ENCODE measurements at regions not wholly inside any gene's neighbourhood (a gene's known extent, or its start where the extent isn't known, plus 50 kb on each side); places are given as distances from the start of the nearest gene placed in this dataset.

DNA sequence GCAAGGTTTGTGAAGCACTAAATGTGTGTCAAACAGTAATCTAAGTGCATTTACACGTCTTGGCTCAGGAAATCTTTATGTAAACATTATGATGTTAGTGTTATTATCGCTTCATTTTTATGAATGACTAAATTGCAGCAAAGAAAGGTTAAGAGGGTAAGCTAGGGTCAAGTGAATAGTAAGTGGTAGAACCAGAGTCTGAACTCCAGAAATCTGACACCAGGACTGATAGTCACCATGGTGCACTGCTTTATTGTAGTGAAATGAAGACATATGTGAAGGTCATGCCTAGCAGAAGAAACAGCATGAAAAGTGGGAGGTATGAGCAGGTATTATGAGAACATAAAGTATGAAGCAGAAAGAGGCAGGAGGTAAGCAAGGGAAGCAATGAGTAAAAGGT is 368.7 kb upstream of the TENM4 start:
- Histone ChIP-seq H3K9me1 (replicated peaks; ENCODE audit: control insufficient read depth, extremely low read depth, insufficient read depth, low read length) (no peaks in the 10 kb centered on the region), H3K9me3 (replicated peaks; ENCODE audit: control insufficient read depth, insufficient read depth, low read length) (peaks cover 2% of the 10 kb centered on the region), H3K9ac (replicated peaks; ENCODE audit: extremely low read depth, insufficient read depth, low read length) (no peak overlapping the region), H3K4me3 (replicated peaks in 1 of 3; ENCODE audit: insufficient read depth in 1 of 3, low read depth in 1 of 3, low read length in 3 of 3) (no peak overlapping the region), H3K36me3 (ENCODE audit: control insufficient read depth in 2 of 2, extremely low read depth in 1 of 2, insufficient read depth in 2 of 2, low read length in 2 of 2) (no peaks in the 10 kb centered on the region), H2AFZ (ENCODE audit: low read depth, low read length) (no peak overlapping the region), H3K4me1 (ENCODE audit: control insufficient read depth, extremely low read depth, insufficient read depth, low read length) (no peaks in the 10 kb centered on the region), H3K27ac (ENCODE audit: insufficient read depth, low read depth, low read length) (no peak overlapping the region), H4K20me1 (replicated peaks; ENCODE audit: control insufficient read depth, extremely low read depth, insufficient read depth, low read length) (no peaks in the 10 kb centered on the region), H3K27me3 (ENCODE audit: control insufficient read depth in 2 of 2, insufficient read depth in 2 of 2, low read length in 2 of 2) (no peaks in the 10 kb centered on the region), H3K79me2 (ENCODE audit: control insufficient read depth, insufficient read depth, low read length) (no peaks in the 10 kb centered on the region), H3K4me2 (ENCODE audit: insufficient read depth, low read length) (no peak overlapping the region)
- BruUV-seq (replicated peaks), result no TSS peak
- ChIA-PET POLR2A (no interaction called here), CTCF (no interaction called here)
- DNase-seq (ENCODE audit: low read depth, low spot score) (no peak), FAIRE-seq (no peak)
- TF ChIP-seq POLR2AphosphoS5 (IDR thresholded peaks at IDR 0.05; ENCODE audit: insufficient read depth, low read depth, low read length) (no peak), FOS (IDR thresholded peaks at IDR 0.05; ENCODE audit: borderline replicate concordance, insufficient read depth, low read length) (no peak), GATA2 (IDR thresholded peaks at IDR 0.05; ENCODE audit: insufficient read depth, insufficient read length, low read depth, low read length) (no peak)
- intact Hi-C loops (cut with micrococcal nuclease) (loop anchor here (5.0 kb wide), 1 partner anchor 588 kb away; no protein-coding TSS in a partner anchor), dilution Hi-C loops (cut with MboI; ENCODE audit: extremely low pct_ligation_motif_present, low sequenced_read_pairs) (no loop called here)

DNA sequence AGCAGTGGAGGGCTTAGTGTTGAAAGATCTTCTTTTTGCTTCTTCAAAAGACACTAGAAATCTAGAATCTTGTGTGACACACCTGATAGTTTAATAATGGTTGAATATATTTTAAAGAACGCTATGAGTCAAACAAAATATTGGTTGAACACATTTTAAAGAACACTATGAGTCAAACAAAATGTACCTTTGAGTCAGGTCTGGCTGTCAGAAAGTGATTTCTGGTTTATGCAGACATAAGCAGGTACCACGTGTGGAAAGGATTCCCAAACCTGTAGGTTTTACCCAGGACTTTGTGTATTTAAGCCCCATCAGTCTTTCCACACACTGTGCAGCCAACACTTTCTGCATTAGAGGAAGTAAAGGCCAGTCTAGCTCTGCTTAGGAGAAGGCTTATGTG is 366.7 kb upstream of the TENM4 start:
- TF ChIP-seq MYC (IDR thresholded peaks at IDR 0.05; ENCODE audit: low read depth, low read length) (no peak), POLR2A (IDR thresholded peaks at IDR 0.05; ENCODE audit: low read depth, low read length) (no peak), GATA2 (IDR thresholded peaks at IDR 0.05; ENCODE audit: insufficient read depth, insufficient read length, low read depth, low read length) (no peak), CTCF (IDR thresholded peaks at IDR 0.05; ENCODE audit: extremely low read depth in 1 of 2, insufficient read depth in 1 of 2, low read depth in 1 of 2, low read length in 2 of 2) (no peak), FOS (IDR thresholded peaks at IDR 0.05; ENCODE audit: borderline replicate concordance, insufficient read depth, low read length) (no peak)
- no peaks in the 10 kb centered on the region for H3K79me2 ChIP-seq (ENCODE audit: control insufficient read depth, insufficient read depth, low read length)
- H3K4me3 ChIP-seq (replicated peaks in 1 of 3; ENCODE audit: insufficient read depth in 1 of 3, low read depth in 1 of 3, low read length in 3 of 3), result no peak overlapping the region
- H2AFZ ChIP-seq (ENCODE audit: low read depth, low read length), result no peak overlapping the region
- FAIRE-seq (no peak), DNase-seq (ENCODE audit: low read depth, low spot score) (no peak)
- H3K27ac ChIP-seq (ENCODE audit: insufficient read depth, low read depth, low read length), result no peak overlapping the region
- no peaks in the 10 kb centered on the region for H3K9me1 ChIP-seq (replicated peaks; ENCODE audit: control insufficient read depth, extremely low read depth, insufficient read depth, low read length)
- no peak overlapping the region for H3K4me2 ChIP-seq (ENCODE audit: insufficient read depth, low read length)
- H4K20me1 ChIP-seq (replicated peaks; ENCODE audit: control insufficient read depth, extremely low read depth, insufficient read depth, low read length), result no peaks in the 10 kb centered on the region
- H3K36me3 ChIP-seq (ENCODE audit: control insufficient read depth in 2 of 2, extremely low read depth in 1 of 2, insufficient read depth in 2 of 2, low read length in 2 of 2), result no peaks in the 10 kb centered on the region
- no peak overlapping the region for H3K9ac ChIP-seq (replicated peaks; ENCODE audit: extremely low read depth, insufficient read depth, low read length)
- intact Hi-C loops (cut with micrococcal nuclease) (loop anchor here (5.0 kb wide), 1 partner anchor 590 kb away; no protein-coding TSS in a partner anchor), dilution Hi-C loops (cut with MboI; ENCODE audit: extremely low pct_ligation_motif_present, low sequenced_read_pairs) (no loop called here)
- H3K27me3 ChIP-seq (ENCODE audit: control insufficient read depth in 2 of 2, insufficient read depth in 2 of 2, low read length in 2 of 2), result no peaks in the 10 kb centered on the region
- ChIA-PET POLR2A (no interaction called here), CTCF (no interaction called here)
- peaks cover 2% of the 10 kb centered on the region for H3K9me3 ChIP-seq (replicated peaks; ENCODE audit: control insufficient read depth, insufficient read depth, low read length)
- H3K4me1 ChIP-seq (ENCODE audit: control insufficient read depth, extremely low read depth, insufficient read depth, low read length), result no peaks in the 10 kb centered on the region
- no TSS peak for BruUV-seq (replicated peaks)
